ENCODE measurements at regions not wholly inside any gene's neighbourhood (a gene's known extent, or its start where the extent isn't known, plus 50 kb on each side); places are given as distances from the start of the nearest gene placed in this dataset.

DNA sequence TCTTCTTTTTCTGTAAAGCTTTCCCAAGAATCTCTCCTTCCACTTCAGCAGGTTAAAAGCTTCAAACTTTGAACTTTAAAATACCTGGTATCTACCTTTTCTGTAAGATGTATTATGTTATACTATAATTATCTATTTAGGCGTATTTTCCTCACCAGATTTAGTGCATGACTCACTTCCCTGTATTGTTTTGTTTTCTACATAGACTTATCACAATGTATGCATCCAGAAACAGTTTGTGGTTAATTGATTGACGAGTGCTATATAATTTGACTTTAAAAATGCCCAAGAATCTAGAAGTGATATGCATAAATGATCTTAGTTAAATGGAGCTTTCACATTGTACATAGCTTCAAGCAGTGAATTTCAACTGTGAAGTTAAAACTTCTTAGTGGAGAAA lies 473.9 kb upstream of the CDH2 start:
- no peak overlapping the region for H3K27ac ChIP-seq (ENCODE audit: low read depth in 2 of 2, low read length in 2 of 2)
- TF ChIP-seq, protein P1, sequence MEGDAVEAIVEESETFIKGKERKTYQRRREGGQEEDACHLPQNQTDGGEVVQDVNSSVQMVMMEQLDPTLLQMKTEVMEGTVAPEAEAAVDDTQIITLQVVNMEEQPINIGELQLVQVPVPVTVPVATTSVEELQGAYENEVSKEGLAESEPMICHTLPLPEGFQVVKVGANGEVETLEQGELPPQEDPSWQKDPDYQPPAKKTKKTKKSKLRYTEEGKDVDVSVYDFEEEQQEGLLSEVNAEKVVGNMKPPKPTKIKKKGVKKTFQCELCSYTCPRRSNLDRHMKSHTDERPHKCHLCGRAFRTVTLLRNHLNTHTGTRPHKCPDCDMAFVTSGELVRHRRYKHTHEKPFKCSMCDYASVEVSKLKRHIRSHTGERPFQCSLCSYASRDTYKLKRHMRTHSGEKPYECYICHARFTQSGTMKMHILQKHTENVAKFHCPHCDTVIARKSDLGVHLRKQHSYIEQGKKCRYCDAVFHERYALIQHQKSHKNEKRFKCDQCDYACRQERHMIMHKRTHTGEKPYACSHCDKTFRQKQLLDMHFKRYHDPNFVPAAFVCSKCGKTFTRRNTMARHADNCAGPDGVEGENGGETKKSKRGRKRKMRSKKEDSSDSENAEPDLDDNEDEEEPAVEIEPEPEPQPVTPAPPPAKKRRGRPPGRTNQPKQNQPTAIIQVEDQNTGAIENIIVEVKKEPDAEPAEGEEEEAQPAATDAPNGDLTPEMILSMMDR (IDR thresholded peaks at IDR 0.05; ENCODE audit: borderline replicate concordance, extremely low read depth, insufficient read depth) = no peak
- H3K9ac ChIP-seq (ENCODE audit: low read length in 3 of 3) = no peak overlapping the region
- intact Hi-C loops (cut with DNase I) = no loop called here
- H3K27me3 ChIP-seq (ENCODE audit: control insufficient read depth, insufficient read depth, low read length) = no peaks in the 10 kb centered on the region
- FAIRE-seq (no peak), DNase-seq (no peak)
- no peaks in the 10 kb centered on the region for H3K9me3 ChIP-seq (ENCODE audit: control insufficient read depth in 2 of 3, insufficient read depth in 1 of 3, low read length in 3 of 3)
- H3K4me1 ChIP-seq (ENCODE audit: control insufficient read depth in 2 of 3, insufficient read depth in 2 of 3, low read depth in 1 of 3, low read length in 3 of 3) = no peaks in the 10 kb centered on the region
- no peak overlapping the region for H3K4me3 ChIP-seq (ENCODE audit: low read length in 3 of 3)
- H3K36me3 ChIP-seq (ENCODE audit: control insufficient read depth in 2 of 3, insufficient read depth in 3 of 3, low read length in 3 of 3) = no peaks in the 10 kb centered on the region

- DNase-seq (no peak), FAIRE-seq (no peak)
- Histone ChIP-seq H3K4me3 (ENCODE audit: low read length in 3 of 3) (no peak overlapping the region), H3K9me3 (ENCODE audit: control insufficient read depth in 2 of 3, insufficient read depth in 1 of 3, low read length in 3 of 3) (no peaks in the 10 kb centered on the region), H3K27ac (ENCODE audit: low read depth in 2 of 2, low read length in 2 of 2) (no peak overlapping the region), H3K27me3 (ENCODE audit: control insufficient read depth, insufficient read depth, low read length) (no peaks in the 10 kb centered on the region), H3K4me1 (ENCODE audit: control insufficient read depth in 2 of 3, insufficient read depth in 2 of 3, low read depth in 1 of 3, low read length in 3 of 3) (no peaks in the 10 kb centered on the region), H3K9ac (ENCODE audit: low read length in 3 of 3) (no peak overlapping the region), H3K36me3 (ENCODE audit: control insufficient read depth in 2 of 3, insufficient read depth in 3 of 3, low read length in 3 of 3) (no peaks in the 10 kb centered on the region)
- TF ChIP-seq, protein P1 (IDR thresholded peaks at IDR 0.05; ENCODE audit: borderline replicate concordance, extremely low read depth, insufficient read depth) = no peak
- intact Hi-C loops (cut with DNase I) = no loop called here
These were observed 471.0 kb upstream of the CDH2 start for GRCh38 chr18:28647961-28648360.

- DNase-seq (no peak), FAIRE-seq (no peak)
- Histone ChIP-seq H3K9me3 (ENCODE audit: control insufficient read depth in 2 of 3, insufficient read depth in 1 of 3, low read length in 3 of 3) (no peaks in the 10 kb centered on the region), H3K9ac (ENCODE audit: low read length in 3 of 3) (no peak overlapping the region), H3K27me3 (ENCODE audit: control insufficient read depth, insufficient read depth, low read length) (no peaks in the 10 kb centered on the region), H3K36me3 (ENCODE audit: control insufficient read depth in 2 of 3, insufficient read depth in 3 of 3, low read length in 3 of 3) (no peaks in the 10 kb centered on the region), H3K27ac (ENCODE audit: low read depth in 2 of 2, low read length in 2 of 2) (no peak overlapping the region), H3K4me1 (ENCODE audit: control insufficient read depth in 2 of 3, insufficient read depth in 2 of 3, low read depth in 1 of 3, low read length in 3 of 3) (no peaks in the 10 kb centered on the region), H3K4me3 (ENCODE audit: low read length in 3 of 3) (no peak overlapping the region)
- TF ChIP-seq, protein P1 (IDR thresholded peaks at IDR 0.05; ENCODE audit: borderline replicate concordance, extremely low read depth, insufficient read depth) = no peak
- intact Hi-C loops (cut with DNase I) = no loop called here
These were observed 461.0 kb upstream of the CDH2 start for GRCh38 chr18:28637897-28638296.

GRCh38 chr18:28635530-28635929 lies 458.6 kb upstream of the CDH2 start:
- H3K4me1 ChIP-seq (ENCODE audit: control insufficient read depth in 2 of 3, insufficient read depth in 2 of 3, low read depth in 1 of 3, low read length in 3 of 3) = no peaks in the 10 kb centered on the region
- H3K9me3 ChIP-seq (ENCODE audit: control insufficient read depth in 2 of 3, insufficient read depth in 1 of 3, low read length in 3 of 3) = no peaks in the 10 kb centered on the region
- H3K27ac ChIP-seq (ENCODE audit: low read depth in 2 of 2, low read length in 2 of 2) = no peak overlapping the region
- H3K4me3 ChIP-seq (ENCODE audit: low read length in 3 of 3) = no peak overlapping the region
- intact Hi-C loops (cut with DNase I) = no loop called here
- H3K27me3 ChIP-seq (ENCODE audit: control insufficient read depth, insufficient read depth, low read length) = no peaks in the 10 kb centered on the region
- no peak for FAIRE-seq
- H3K36me3 ChIP-seq (ENCODE audit: control insufficient read depth in 2 of 3, insufficient read depth in 3 of 3, low read length in 3 of 3) = no peaks in the 10 kb centered on the region
- DNase-seq = no peak
- no peak overlapping the region for H3K9ac ChIP-seq (ENCODE audit: low read length in 3 of 3)
- TF ChIP-seq, protein P1 (IDR thresholded peaks at IDR 0.05; ENCODE audit: borderline replicate concordance, extremely low read depth, insufficient read depth) = no peak
